GM12891 (cell line): ENCODE measurements at regions not wholly inside any gene's neighbourhood (a gene's known extent, or its start where the extent isn't known, plus 50 kb on each side); places are given as distances from the start of the nearest gene placed in this dataset.

Experiments used
- DNase-seq: peaks from one replicate; pipeline ENCODE4 v3.0.0; 2011; ENCODE audit warnings: low spot score; ENCODE audit not compliant: insufficient read length
- FAIRE-seq: peaks from 2 replicates; lab custom pipeline; 2011; peaks lifted over from hg19 to GRCh38; lab: Jason Lieb, UNC
- PAX5 ChIP-seq: IDR thresholded peaks from 2 replicates; pipeline ENCODE4 v1.6.1; 2011; ENCODE audit warnings: low read length, moderate library complexity, mild to moderate bottlenecking; ENCODE audit not compliant: insufficient read depth, severe bottlenecking
- POLR2A ChIP-seq: IDR thresholded peaks from 2 replicates; pipeline ENCODE4 v1.6.1; 2011; ENCODE audit warnings: low read depth, low read length, control low read depth
- POLR2AphosphoS5 ChIP-seq: IDR thresholded peaks from 2 replicates; pipeline ENCODE4 v1.6.1; 2011; ENCODE audit warnings: low read depth, low read length, control low read depth
- POU2F2 ChIP-seq: IDR thresholded peaks from 2 replicates; pipeline ENCODE4 v1.6.1; 2011; ENCODE audit warnings: low read depth, mild to moderate bottlenecking, control low read depth, low read length, moderate library complexity
- SPI1 ChIP-seq: IDR thresholded peaks from 2 replicates; pipeline ENCODE4 v1.6.1; 2011; ENCODE audit warnings: low read depth, low read length, control low read depth
- TAF1 ChIP-seq: IDR thresholded peaks from 2 replicates; pipeline ENCODE4 v1.6.1; 2011; ENCODE audit warnings: low read depth, low read length, control low read depth

GRCh38 chr5:4540375-4541173 is 599.6 kb upstream of the ADAMTS16 start:
- FAIRE-seq (no peak), DNase-seq (no peak)
- no peak for TF ChIP-seq PAX5
- TF ChIP-seq SPI1 = no peak
- no peak for TF ChIP-seq POLR2A
- TF ChIP-seq POLR2AphosphoS5 = no peak
- no peak for TF ChIP-seq TAF1
- no peak for TF ChIP-seq POU2F2

- TF ChIP-seq POU2F2 (no peak), POLR2A (no peak), POLR2AphosphoS5 (no peak), TAF1 (no peak), SPI1 (no peak), PAX5 (no peak)
- DNase-seq (no peak), FAIRE-seq (no peak)
Measured at GRCh38 chr5:4541334-4541733, 598.8 kb upstream of the ADAMTS16 start.

DNA sequence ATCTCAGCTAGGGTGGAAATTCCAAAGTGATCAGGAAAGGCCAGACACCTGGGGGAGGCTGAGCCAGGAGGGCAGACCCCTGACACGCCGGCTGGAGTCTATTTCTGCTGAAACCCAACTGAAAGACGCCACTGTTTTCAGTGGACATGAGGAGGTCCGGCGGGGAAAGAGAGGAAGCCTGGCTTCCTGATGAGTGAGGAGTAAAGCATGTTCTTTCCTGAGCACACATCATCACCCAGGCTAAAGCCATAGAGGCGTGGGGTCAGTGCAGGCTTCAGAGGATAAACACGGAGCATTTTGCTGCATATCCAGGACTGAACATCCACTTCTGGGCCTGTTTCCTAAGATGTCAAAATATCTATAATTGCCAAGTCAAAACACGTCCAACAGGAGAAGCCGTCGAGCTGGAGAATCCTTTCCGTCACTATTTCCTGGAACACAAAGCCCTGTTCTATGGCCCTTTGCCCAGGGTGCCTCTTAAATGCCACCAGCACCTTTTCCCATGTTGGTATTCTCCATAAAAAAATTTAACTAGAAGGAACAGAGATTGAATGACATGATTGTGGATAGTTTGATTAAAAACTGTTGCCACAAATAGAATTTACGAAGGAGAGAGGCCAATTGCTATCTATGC is 597.9 kb upstream of the ADAMTS16 start:
- TF ChIP-seq TAF1 (no peak), POU2F2 (no peak), POLR2A (no peak), POLR2AphosphoS5 (no peak), PAX5 (no peak), SPI1 (no peak)
- no peak for DNase-seq
- no peak for FAIRE-seq

GRCh38 chr5:4544049-4544670 is 596.0 kb upstream of the ADAMTS16 start:
- FAIRE-seq (no peak), DNase-seq (no peak)
- TF ChIP-seq POLR2A (no peak), SPI1 (no peak), TAF1 (no peak), POU2F2 (no peak), POLR2AphosphoS5 (no peak), PAX5 (no peak)

DNA sequence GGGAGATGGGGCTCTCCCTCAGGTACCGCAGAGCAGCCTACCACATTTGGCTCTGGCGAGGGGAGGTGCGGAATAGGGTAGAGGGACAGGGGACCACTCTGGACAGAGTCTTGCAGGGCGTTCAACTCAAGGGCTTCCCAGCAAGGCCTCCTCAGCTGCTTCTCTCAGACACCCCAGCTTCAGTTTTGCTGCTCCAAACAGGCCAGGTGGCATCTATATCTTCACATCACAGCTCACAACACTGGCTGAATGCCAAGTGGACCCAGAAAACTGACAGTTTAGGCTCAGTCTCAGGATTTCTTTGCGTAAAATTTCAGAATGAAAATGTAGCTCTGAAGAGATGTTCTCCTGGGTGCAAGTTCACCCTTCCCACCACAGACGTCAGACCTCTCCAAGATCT is 592.6 kb upstream of the ADAMTS16 start:
- FAIRE-seq = no peak
- DNase-seq = no peak
- TF ChIP-seq POLR2AphosphoS5 (no peak), SPI1 (no peak), POLR2A (no peak), PAX5 (no peak), POU2F2 (no peak), TAF1 (no peak)

DNA sequence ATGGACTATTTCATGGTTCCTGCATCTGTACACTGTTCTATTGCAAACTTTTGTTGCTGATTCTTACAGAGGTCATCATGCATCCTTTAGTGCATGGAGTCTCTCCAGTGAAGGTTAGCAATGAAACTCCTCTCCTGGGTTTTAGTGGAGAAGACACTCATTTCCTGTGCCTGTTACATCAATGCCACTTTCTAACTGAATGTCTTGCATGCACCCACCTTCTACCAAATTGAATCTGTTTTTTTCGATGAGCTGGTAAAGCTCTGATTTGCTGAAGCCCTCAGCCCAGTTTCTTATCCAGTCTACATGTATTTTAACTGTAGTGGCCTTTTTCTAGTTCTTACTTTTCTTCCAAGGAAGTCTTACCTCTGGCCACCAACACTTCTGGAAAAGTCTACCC is 591.8 kb upstream of the ADAMTS16 start:
- FAIRE-seq (no peak), DNase-seq (no peak)
- TF ChIP-seq TAF1 (no peak), POLR2AphosphoS5 (no peak), POLR2A (no peak), POU2F2 (no peak)

DNA sequence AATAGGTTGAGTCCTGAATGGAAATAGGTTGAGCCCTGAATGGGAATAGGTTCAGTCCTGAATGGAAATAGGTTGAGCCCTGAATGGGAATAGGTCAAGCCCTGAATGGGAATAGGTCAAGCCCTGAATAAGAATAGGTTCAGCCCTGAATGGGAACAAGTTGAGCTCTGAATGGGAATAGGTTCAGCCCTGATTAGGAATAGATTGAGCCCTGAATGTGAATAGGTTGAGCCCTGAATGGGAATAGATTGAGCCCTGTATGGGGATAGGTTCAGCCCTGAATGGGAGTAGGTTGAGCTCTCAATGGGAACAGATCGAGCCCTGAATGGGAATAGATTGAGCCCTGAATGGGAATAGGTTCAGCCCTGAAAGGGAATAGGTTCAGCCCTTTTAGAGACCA is 590.8 kb upstream of the ADAMTS16 start:
- no peak for FAIRE-seq

DNA sequence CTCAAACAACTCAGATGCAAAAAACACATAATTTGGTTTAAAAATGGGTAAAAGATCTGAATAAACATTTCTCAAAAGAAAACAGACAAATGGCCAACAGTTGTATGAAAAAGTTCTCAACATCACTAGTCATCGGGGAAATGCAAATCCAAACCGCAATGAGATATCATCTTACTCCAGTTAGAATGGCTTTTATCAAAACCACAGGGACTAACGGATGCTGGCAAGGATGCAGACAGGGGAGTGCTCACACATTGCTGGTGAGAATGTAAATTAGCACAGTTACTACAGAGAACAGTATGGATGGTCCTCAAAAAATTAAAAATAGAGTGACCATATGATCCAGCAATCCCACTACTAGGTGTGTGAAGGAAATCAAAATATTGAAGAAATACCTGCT is 589.1 kb upstream of the ADAMTS16 start:
- FAIRE-seq = no peak
- no peak for DNase-seq
- no peak for TF ChIP-seq POLR2AphosphoS5
- TF ChIP-seq TAF1 = no peak
- no peak for TF ChIP-seq PAX5
- no peak for TF ChIP-seq POLR2A
- no peak for TF ChIP-seq SPI1

More for the DNA sequence above, 590.8 kb upstream of the ADAMTS16 start:
- TF ChIP-seq TAF1 (no peak), POU2F2 (no peak), PAX5 (no peak), SPI1 (no peak), POLR2A (no peak), POLR2AphosphoS5 (no peak)
- DNase-seq = no peak

GRCh38 chr5:4553130-4553529 is 587.0 kb upstream of the ADAMTS16 start:
- peak; percentile 67 for TF ChIP-seq SPI1
- no peak for TF ChIP-seq POLR2A

More at GRCh38 chr5:4553130-4553529, 587.0 kb upstream of the ADAMTS16 start:
- no peak for DNase-seq
- FAIRE-seq = no peak
